ENCODE measurements at regions not wholly inside any gene's neighbourhood (a gene's known extent, or its start where the extent isn't known, plus 50 kb on each side); places are given as distances from the start of the nearest gene placed in this dataset.

DNA sequence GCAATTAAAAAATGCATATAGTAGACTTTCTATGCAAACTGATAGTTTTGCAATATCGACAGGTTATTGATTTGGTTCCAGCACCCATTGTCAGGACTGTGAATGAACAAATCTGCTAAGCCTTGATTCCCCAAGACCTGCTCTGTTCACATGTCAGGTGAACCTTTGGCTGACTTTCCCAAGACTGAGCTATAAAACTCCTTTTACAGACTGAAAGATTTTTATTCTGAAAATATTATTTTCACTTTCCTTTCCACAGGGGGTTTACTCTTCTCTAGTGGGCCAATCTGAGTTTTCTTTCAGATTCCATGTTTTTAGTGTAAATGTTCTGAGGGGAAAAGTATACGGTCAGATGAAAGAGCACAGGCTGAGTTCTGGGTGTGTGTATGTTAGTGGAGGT is 199.2 kb upstream of the BMPER start:
- TF ChIP-seq, protein P1, sequence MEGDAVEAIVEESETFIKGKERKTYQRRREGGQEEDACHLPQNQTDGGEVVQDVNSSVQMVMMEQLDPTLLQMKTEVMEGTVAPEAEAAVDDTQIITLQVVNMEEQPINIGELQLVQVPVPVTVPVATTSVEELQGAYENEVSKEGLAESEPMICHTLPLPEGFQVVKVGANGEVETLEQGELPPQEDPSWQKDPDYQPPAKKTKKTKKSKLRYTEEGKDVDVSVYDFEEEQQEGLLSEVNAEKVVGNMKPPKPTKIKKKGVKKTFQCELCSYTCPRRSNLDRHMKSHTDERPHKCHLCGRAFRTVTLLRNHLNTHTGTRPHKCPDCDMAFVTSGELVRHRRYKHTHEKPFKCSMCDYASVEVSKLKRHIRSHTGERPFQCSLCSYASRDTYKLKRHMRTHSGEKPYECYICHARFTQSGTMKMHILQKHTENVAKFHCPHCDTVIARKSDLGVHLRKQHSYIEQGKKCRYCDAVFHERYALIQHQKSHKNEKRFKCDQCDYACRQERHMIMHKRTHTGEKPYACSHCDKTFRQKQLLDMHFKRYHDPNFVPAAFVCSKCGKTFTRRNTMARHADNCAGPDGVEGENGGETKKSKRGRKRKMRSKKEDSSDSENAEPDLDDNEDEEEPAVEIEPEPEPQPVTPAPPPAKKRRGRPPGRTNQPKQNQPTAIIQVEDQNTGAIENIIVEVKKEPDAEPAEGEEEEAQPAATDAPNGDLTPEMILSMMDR (IDR thresholded peaks at IDR 0.05), result no peak
- TF ChIP-seq POLR2A (IDR thresholded peaks at IDR 0.05), result no peak

Measured in heart left ventricle (tissue), 13 donors.